SK-N-SH treated with all-trans-retinoic acid at 6 μM for 48 hours (cell line): ENCODE measurements at regions not wholly inside any gene's neighbourhood (a gene's known extent, or its start where the extent isn't known, plus 50 kb on each side); places are given as distances from the start of the nearest gene placed in this dataset.

ENCODE experiments used
- ATAC-seq: fragments of 200-7000 bp; cut with Tn5 transposase; 3 replicates; pipeline ENCODE4 v1.9.1; 2020; ENCODE audit warnings: mild to moderate bottlenecking, moderate library complexity
- ARNTL ChIP-seq: fragments of 450-650 bp; formaldehyde crosslinking; IDR thresholded peaks from 2 replicates; pipeline ENCODE4 v1.5.0; 2020; ENCODE audit warnings: low read depth, mild to moderate bottlenecking, moderate library complexity, borderline replicate concordance
- BACH2 ChIP-seq: fragments of 250-450 bp; sonication (Bioruptor Pico); IDR thresholded peaks from 2 replicates; pipeline ENCODE4 v1.9.0; 2021; ENCODE audit warnings: mild to moderate bottlenecking, borderline replicate concordance
- CSDC2 ChIP-seq: fragments of 250-450 bp; sonication (Bioruptor Pico); IDR thresholded peaks from 2 replicates; pipeline ENCODE4 v1.5.0; 2020; ENCODE audit warnings: mild to moderate bottlenecking, moderate library complexity
- ESRRG ChIP-seq: fragments of 250-450 bp; sonication (Bioruptor Pico); IDR thresholded peaks from 2 replicates; pipeline ENCODE4 v1.6.1; 2021; ENCODE audit warnings: mild to moderate bottlenecking
- GLIS3 ChIP-seq: fragments of 250-450 bp; sonication (Bioruptor Pico); IDR thresholded peaks from 2 replicates; pipeline ENCODE4 v1.5.0; 2020; ENCODE audit warnings: mild to moderate bottlenecking, moderate library complexity
- ISL1 ChIP-seq: fragments of 250-450 bp; sonication (Bioruptor Pico); IDR thresholded peaks from 2 replicates; pipeline ENCODE4 v2.1.2; 2022; ENCODE audit warnings: mild to moderate bottlenecking, moderate library complexity
- OSR1 ChIP-seq: fragments of 250-450 bp; sonication (Bioruptor Pico); IDR thresholded peaks from 2 replicates; pipeline ENCODE4 v1.8.0; 2022; ENCODE audit warnings: moderate library complexity, mild to moderate bottlenecking, inconsistent platforms
- PPARA ChIP-seq: fragments of 250-450 bp; sonication (Bioruptor Pico); IDR thresholded peaks from 2 replicates; pipeline ENCODE4 v1.5.0; 2020; ENCODE audit warnings: mild to moderate bottlenecking, borderline replicate concordance
- RARB ChIP-seq: fragments of 250-450 bp; sonication (Bioruptor Pico); IDR thresholded peaks from 2 replicates; pipeline ENCODE4 v1.8.0; 2021; ENCODE audit warnings: mild to moderate bottlenecking, moderate library complexity
- TCF4 ChIP-seq: fragments of 250-450 bp; sonication (Bioruptor Pico); IDR thresholded peaks from 2 replicates; pipeline ENCODE4 v1.8.0; 2021; ENCODE audit warnings: mild to moderate bottlenecking, moderate library complexity, borderline replicate concordance
- TOX ChIP-seq: fragments of 250-450 bp; sonication (Bioruptor Pico); IDR thresholded peaks from 2 replicates; pipeline ENCODE4 v1.8.0; 2021; ENCODE audit warnings: mild to moderate bottlenecking, moderate library complexity, borderline replicate concordance
- ZC3H10 ChIP-seq: fragments of 250-450 bp; sonication (Bioruptor Pico); IDR thresholded peaks from 2 replicates; pipeline ENCODE4 v1.5.1; 2021; ENCODE audit warnings: mild to moderate bottlenecking, moderate library complexity
- ZFP30 ChIP-seq: fragments of 450-650 bp; formaldehyde crosslinking; IDR thresholded peaks from 2 replicates; pipeline ENCODE4 v1.5.0; 2022; ENCODE audit warnings: mild to moderate bottlenecking, moderate library complexity
- ZNF565 ChIP-seq: fragments of 450-650 bp; formaldehyde crosslinking; conservative IDR thresholded peaks from 2 replicates; pipeline ENCODE4 v1.5.0; 2020; ENCODE audit warnings: low read depth, mild to moderate bottlenecking, moderate library complexity
- ZNF70 ChIP-seq: fragments of 450-650 bp; formaldehyde crosslinking; IDR thresholded peaks from 2 replicates; pipeline ENCODE4 v1.5.0; 2020; ENCODE audit warnings: mild to moderate bottlenecking, moderate library complexity
- ZNF8 ChIP-seq: fragments of 450-650 bp; formaldehyde crosslinking; IDR thresholded peaks from 2 replicates; pipeline ENCODE4 v1.5.0; 2020; ENCODE audit warnings: mild to moderate bottlenecking, moderate library complexity
- TF ChIP-seq, protein P1 (sequence below): fragments of 250-450 bp; sonication (Bioruptor Pico); IDR thresholded peaks from 2 replicates; pipeline ENCODE4 v1.8.0; 2020; ENCODE audit warnings: mild to moderate bottlenecking, moderate library complexity, borderline replicate concordance
- TF ChIP-seq, protein P2 (sequence below): fragments of 250-450 bp; sonication (Bioruptor Pico); IDR thresholded peaks from 2 replicates; pipeline ENCODE4 v1.8.0; 2021; ENCODE audit warnings: low read depth, mild to moderate bottlenecking, moderate library complexity, borderline replicate concordance
- TF ChIP-seq, protein P3 (sequence below): fragments of 250-450 bp; sonication (Bioruptor Pico); IDR thresholded peaks from 2 replicates; pipeline ENCODE4 v1.5.1; 2021; ENCODE audit warnings: mild to moderate bottlenecking, moderate library complexity
- TF ChIP-seq, protein P4 (sequence below): fragments of 250-450 bp; sonication (Bioruptor Pico); IDR thresholded peaks from 2 replicates; pipeline ENCODE4 v1.5.1; 2020; ENCODE audit warnings: low read depth, mild to moderate bottlenecking, moderate library complexity

DNA sequence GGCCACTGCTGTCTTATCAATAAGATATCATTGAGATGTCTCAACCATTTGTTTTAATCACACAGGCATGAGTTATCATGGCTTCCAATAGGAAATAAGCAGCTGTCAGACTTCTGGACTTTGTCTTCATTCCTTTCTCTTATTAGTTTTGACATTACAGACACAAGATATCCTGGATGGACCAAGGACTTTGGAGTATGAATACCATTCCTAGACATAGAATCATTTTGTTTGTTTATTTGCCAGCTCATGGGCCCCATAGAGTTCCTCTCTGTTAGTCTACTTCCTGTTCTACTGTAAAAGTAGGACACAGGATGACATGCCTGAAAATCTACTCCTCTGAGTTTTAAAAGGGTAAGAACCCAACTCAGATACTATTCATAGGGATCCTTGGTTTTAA is 77.7 kb upstream of the KCNJ16 start:
- ATAC-seq = peak; percentile 97

DNA sequence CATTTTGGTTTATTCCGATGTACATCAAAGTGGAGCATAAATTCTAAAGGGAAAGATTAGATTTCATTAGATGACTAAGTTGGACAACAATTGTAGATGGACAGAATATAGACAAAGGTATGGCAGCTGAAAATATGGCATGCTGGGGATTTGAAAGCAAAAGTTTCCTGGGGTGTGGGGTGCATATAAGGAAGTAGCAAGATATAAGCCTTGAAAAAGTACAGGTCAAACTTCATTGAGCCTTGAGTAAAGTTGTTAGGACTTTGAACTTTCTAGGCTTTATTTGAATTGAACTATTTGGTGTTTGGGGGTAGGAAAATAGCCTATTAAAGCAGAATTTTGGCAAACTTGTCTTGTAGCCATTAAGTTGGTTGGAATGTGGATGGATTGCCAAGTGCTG is 75.8 kb upstream of the KCNJ16 start:
- no peak for ATAC-seq
- TF ChIP-seq ZNF565 (no peak), TOX (CRISPR knock-in tag) (no peak), ESRRG (CRISPR knock-in tag) (no peak), RARB (CRISPR knock-in tag) (no peak), GLIS3 (no peak), OSR1 (CRISPR knock-in tag) (no peak), ZC3H10 (no peak), ARNTL (CRISPR knock-in tag) (no peak)
- TF ChIP-seq, protein P1, sequence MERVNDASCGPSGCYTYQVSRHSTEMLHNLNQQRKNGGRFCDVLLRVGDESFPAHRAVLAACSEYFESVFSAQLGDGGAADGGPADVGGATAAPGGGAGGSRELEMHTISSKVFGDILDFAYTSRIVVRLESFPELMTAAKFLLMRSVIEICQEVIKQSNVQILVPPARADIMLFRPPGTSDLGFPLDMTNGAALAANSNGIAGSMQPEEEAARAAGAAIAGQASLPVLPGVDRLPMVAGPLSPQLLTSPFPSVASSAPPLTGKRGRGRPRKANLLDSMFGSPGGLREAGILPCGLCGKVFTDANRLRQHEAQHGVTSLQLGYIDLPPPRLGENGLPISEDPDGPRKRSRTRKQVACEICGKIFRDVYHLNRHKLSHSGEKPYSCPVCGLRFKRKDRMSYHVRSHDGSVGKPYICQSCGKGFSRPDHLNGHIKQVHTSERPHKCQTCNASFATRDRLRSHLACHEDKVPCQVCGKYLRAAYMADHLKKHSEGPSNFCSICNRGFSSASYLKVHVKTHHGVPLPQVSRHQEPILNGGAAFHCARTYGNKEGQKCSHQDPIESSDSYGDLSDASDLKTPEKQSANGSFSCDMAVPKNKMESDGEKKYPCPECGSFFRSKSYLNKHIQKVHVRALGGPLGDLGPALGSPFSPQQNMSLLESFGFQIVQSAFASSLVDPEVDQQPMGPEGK (CRISPR knock-in tag) = no peak
- TF ChIP-seq, all 23 proteins: peak for 0

More for the DNA sequence above, 77.7 kb upstream of the KCNJ16 start:
- peak; percentile 62 for TF ChIP-seq ISL1 (CRISPR knock-in tag)
- TF ChIP-seq BACH2 (CRISPR knock-in tag) = no peak
- peak; percentile 59; the same call in 1 of the 2 replicates for TF ChIP-seq TOX (CRISPR knock-in tag)

DNA sequence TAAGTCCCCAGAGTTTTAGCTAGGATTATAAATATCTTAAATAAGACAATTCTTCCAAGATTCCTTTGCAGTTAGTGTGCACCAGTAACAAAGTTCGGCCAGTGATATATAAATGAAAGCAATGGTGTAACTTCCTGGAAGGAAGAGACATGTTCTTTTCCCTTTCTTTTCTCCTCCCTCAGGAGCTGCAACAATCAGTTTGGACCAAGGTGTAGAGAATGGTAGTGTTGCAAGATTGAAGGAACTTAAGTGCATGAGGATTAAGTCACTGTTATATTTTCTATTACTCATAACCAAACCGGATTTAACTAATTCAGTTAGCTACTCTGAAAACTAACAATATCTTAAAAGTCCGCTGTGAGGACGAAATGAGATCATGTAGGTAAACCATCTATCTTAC is 68.9 kb upstream of the KCNJ16 start:
- TF ChIP-seq ZNF70 (CRISPR knock-in tag) (no peak), ZNF8 (no peak), ISL1 (CRISPR knock-in tag) (peak; percentile 75), ZNF565 (no peak), ZFP30 (no peak), TCF4 (CRISPR knock-in tag) (no peak)
- TF ChIP-seq, protein P2, sequence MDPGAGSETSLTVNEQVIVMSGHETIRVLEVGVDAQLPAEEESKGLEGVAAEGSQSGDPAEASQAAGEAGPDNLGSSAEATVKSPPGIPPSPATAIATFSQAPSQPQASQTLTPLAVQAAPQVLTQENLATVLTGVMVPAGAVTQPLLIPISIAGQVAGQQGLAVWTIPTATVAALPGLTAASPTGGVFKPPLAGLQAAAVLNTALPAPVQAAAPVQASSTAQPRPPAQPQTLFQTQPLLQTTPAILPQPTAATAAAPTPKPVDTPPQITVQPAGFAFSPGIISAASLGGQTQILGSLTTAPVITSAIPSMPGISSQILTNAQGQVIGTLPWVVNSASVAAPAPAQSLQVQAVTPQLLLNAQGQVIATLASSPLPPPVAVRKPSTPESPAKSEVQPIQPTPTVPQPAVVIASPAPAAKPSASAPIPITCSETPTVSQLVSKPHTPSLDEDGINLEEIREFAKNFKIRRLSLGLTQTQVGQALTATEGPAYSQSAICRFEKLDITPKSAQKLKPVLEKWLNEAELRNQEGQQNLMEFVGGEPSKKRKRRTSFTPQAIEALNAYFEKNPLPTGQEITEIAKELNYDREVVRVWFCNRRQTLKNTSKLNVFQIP (CRISPR knock-in tag) = no peak
- TF ChIP-seq, protein P3, sequence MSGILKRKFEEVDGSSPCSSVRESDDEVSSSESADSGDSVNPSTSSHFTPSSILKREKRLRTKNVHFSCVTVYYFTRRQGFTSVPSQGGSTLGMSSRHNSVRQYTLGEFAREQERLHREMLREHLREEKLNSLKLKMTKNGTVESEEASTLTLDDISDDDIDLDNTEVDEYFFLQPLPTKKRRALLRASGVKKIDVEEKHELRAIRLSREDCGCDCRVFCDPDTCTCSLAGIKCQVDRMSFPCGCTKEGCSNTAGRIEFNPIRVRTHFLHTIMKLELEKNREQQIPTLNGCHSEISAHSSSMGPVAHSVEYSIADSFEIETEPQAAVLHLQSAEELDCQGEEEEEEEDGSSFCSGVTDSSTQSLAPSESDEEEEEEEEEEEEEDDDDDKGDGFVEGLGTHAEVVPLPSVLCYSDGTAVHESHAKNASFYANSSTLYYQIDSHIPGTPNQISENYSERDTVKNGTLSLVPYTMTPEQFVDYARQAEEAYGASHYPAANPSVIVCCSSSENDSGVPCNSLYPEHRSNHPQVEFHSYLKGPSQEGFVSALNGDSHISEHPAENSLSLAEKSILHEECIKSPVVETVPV (CRISPR knock-in tag) = no peak
- TF ChIP-seq, protein P4, sequence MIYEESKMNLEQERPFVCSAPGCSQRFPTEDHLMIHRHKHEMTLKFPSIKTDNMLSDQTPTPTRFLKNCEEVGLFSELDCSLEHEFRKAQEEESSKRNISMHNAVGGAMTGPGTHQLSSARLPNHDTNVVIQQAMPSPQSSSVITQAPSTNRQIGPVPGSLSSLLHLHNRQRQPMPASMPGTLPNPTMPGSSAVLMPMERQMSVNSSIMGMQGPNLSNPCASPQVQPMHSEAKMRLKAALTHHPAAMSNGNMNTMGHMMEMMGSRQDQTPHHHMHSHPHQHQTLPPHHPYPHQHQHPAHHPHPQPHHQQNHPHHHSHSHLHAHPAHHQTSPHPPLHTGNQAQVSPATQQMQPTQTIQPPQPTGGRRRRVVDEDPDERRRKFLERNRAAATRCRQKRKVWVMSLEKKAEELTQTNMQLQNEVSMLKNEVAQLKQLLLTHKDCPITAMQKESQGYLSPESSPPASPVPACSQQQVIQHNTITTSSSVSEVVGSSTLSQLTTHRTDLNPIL (CRISPR knock-in tag) = no peak
- no peak for ATAC-seq

DNA sequence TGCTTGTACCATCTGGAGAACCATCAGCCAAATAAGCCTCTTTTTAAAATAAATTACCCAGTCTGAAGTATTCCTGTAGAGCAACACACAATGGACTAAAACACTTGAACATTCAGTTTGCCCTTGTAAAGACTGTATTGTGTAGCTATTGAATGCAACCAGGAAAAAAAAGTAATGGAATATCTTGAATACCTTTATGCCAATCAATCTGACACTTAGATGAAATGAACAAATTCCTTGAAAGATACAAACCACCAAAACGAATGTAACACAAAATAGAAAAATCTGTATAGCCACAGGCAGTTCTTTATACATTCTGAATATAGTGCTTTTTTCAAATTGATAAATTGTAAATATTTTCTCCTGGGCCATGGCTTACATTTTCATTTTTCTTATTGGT is 63.3 kb upstream of the KCNJ16 start:
- no peak for TF ChIP-seq TCF4 (CRISPR knock-in tag)
- no peak for TF ChIP-seq ISL1 (CRISPR knock-in tag)
- no peak for ATAC-seq

DNA sequence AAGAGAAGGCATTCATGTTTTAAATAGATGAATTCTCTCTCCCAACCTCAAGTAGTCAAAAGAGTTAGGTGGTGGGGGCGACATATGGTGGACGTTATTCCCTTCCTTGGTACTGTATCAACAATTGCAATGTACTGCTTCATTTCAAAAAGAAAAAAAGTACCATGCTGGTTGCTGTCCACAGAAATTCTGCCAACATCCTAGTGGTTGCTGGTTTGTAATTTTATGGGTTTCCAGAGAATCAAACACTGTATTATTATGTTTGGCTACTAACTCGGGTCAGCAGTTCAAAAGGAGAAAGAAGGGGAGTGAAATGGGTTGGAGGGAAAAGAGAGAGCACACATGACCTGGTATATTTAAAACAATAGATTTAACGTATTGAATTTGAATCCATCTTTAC is 61.1 kb upstream of the KCNJ16 start:
- TF ChIP-seq, protein P4 (CRISPR knock-in tag) = no peak
- TF ChIP-seq ARNTL (CRISPR knock-in tag) (no peak), PPARA (no peak), OSR1 (CRISPR knock-in tag) (no peak), TOX (CRISPR knock-in tag) (no peak), CSDC2 (CRISPR knock-in tag) (no peak), ESRRG (CRISPR knock-in tag) (no peak), ZFP30 (no peak), TCF4 (CRISPR knock-in tag) (no peak)
- ATAC-seq = no peak
